Right lobe of liver (tissue), 4 donors: ENCODE measurements at regions not wholly inside any gene's neighbourhood (a gene's known extent, or its start where the extent isn't known, plus 50 kb on each side); places are given as distances from the start of the nearest gene placed in this dataset.
"Not testable (repeated sequence)": the region's sequence is repeated elsewhere in the genome, so short reads cannot be mapped to it uniquely, and the experiment has no call there.

Experiments used
- CTCF ChIP-seq, 4 donors: fragments of 200-600 bp in 3 of 4; fragments of 450-650 bp in 1 of 4; IDR thresholded peaks; one replicate each; pipeline versions ENCODE4 v1.5.1 to v1.8.0; 2016 to 2022; ENCODE audit warnings: antibody characterized with exemption in 4 of 4, mild to moderate bottlenecking in 2 of 4
- POLR2A ChIP-seq: fragments of 450-650 bp; IDR thresholded peaks from one replicate; pipeline ENCODE4 v1.6.1; 2017; ENCODE audit warnings: antibody characterized with exemption, mild to moderate bottlenecking
- donor health status: DM: no; HTN: no; CAD: no.
- donor health status: DM: no; HTN: no; CAD: no.
- donor health status: DM: no; HTN: yes; CAD: no.

- not testable (repeated sequence) for TF ChIP-seq CTCF (IDR thresholded peaks at IDR 0.05); POLR2A
Observed at GRCh38 chr21:6141138-6141474, 4380.3 kb upstream of the TPTE start.
